Ovary (tissue), 7 donors: ENCODE measurements at regions not wholly inside any gene's neighbourhood (a gene's known extent, or its start where the extent isn't known, plus 50 kb on each side); places are given as distances from the start of the nearest gene placed in this dataset.

Experiments
- DNase-seq, 5 donors: peaks; one replicate each; pipeline ENCODE4 v3.0.0-alpha.2; 2019 to 2020
- H3K27ac ChIP-seq, 2 donors: fragments of 200-600 bp; one replicate each; pipeline versions ENCODE4 v1.5.1 to v1.8.0; 2019 to 2022
- H3K27me3 ChIP-seq: fragments of 200-600 bp; one replicate; pipeline ENCODE4 v1.8.0; 2022
- H3K36me3 ChIP-seq: fragments of 200-600 bp; sonication (generic); one replicate; pipeline ENCODE4 v1.5.1; 2019
- H3K4me1 ChIP-seq: one replicate; pipeline ENCODE4 v1.8.1; 2013; ENCODE audit warnings: mild to moderate bottlenecking, moderate library complexity; ENCODE audit not compliant: insufficient read depth
- H3K4me3 ChIP-seq: fragments of 200-600 bp; sonication (generic); one replicate; pipeline ENCODE4 v1.5.1; 2017
- H3K9me3 ChIP-seq, 2 donors: fragments of 200-600 bp in 1 of 2; sonication (generic) in 1 of 2; one replicate each; pipeline versions ENCODE4 v1.5.1 to v1.8.1; 2013 to 2019; ENCODE audit warnings: mild to moderate bottlenecking in 1 of 2, moderate library complexity in 1 of 2
- CTCF ChIP-seq, 3 donors: fragments of 450-650 bp in 2 of 3; fragments of 200-600 bp in 1 of 3; IDR thresholded peaks; one replicate each; pipeline versions ENCODE4 v1.5.1 to v1.8.0; 2016 to 2022; ENCODE audit warnings: antibody characterized with exemption in 3 of 3, mild to moderate bottlenecking in 1 of 3
- EP300 ChIP-seq: sonication (generic); formaldehyde crosslinking; IDR thresholded peaks from one replicate; pipeline ENCODE4 v1.6.1; 2017; ENCODE audit warnings: antibody characterized with exemption
- POLR2A ChIP-seq: fragments of 450-650 bp; IDR thresholded peaks from one replicate; pipeline ENCODE4 v1.6.1; 2017; ENCODE audit warnings: antibody characterized with exemption, mild to moderate bottlenecking, moderate library complexity
- WGBS, 3 donors: extraction: QIAGEN DNeasy Blood & Tissue Kit in 1 of 3; methylation state at CpG; one replicate each; pipeline versions ENCODE4 v1.1.5 to v1.1.7; 2013 to 2017; 5-methylcytosine and 5-hydroxymethylcytosine counted together
- intact Hi-C, 4 donors: fragments of 100-400 bp; cut with DNase I; formaldehyde crosslinking; loops; one replicate each; pipeline versions ENCODE4 v1.11.0 to v1.15.1; 2022 to 2023
- donor health status: DM: no; HTN: no; CAD: no; lungs with moderate emphysema.
- donor health status: DM: no; HTN: no; CAD: no.
- donor health status: Bipolar disorder and iron deficiency.
- donor health status: DM: no; HTN: no; CAD: no.
- donor health status: DM: yes; HTN: yes; CAD: no.

- Histone ChIP-seq H3K36me3 (no peaks in the 10 kb centered on the region), H3K4me1 (no peaks in the 10 kb centered on the region), H3K27ac (no peak overlapping the region), H3K27me3 (no peaks in the 10 kb centered on the region), H3K4me3 (no peak overlapping the region), H3K9me3 (no peaks in the 10 kb centered on the region)
- TF ChIP-seq EP300 (no peak), CTCF (IDR thresholded peaks at IDR 0.05) (no peak), POLR2A (no peak)
- WGBS, 3 donors, result 70 to 86% (median 86%) methylated on average over 4 of the region's 4 CpGs
- intact Hi-C loops, result no loop called here
- DNase-seq, result no peak
Observed at GRCh38 chr6:147627411-147627810, 118.9 kb downstream of the SAMD5 start.

- H3K27me3 ChIP-seq, result no peaks in the 10 kb centered on the region
- no peak overlapping the region for H3K27ac ChIP-seq
- no peak for TF ChIP-seq CTCF (IDR thresholded peaks at IDR 0.05)
- no peaks in the 10 kb centered on the region for H3K9me3 ChIP-seq
- DNase-seq, result no peak
- H3K36me3 ChIP-seq, result no peaks in the 10 kb centered on the region
- intact Hi-C loops, result no loop called here
- WGBS, 3 donors, result 94 to 97% (median 95%) methylated on average over 9 of the region's 9 CpGs
- H3K4me3 ChIP-seq, result no peak overlapping the region
- H3K4me1 ChIP-seq, result no peaks in the 10 kb centered on the region
Observed at GRCh38 chr6:147633191-147633590, 124.7 kb downstream of the SAMD5 start.

GRCh38 chr6:147637620-147638195, 129.2 kb downstream of the SAMD5 start:
- no peak overlapping the region for H3K4me3 ChIP-seq
- H3K9me3 ChIP-seq, result no peaks in the 10 kb centered on the region
- H3K27me3 ChIP-seq, result no peaks in the 10 kb centered on the region
- 84 to 87% (median 85%) methylated on average over 6 of the region's 6 CpGs for WGBS, 3 donors
- intact Hi-C loops, result no loop called here
- H3K27ac ChIP-seq, result no peak overlapping the region
- no peak for TF ChIP-seq POLR2A
- no peak for TF ChIP-seq EP300
- no peak for TF ChIP-seq CTCF (IDR thresholded peaks at IDR 0.05)
- H3K4me1 ChIP-seq, result no peaks in the 10 kb centered on the region
- H3K36me3 ChIP-seq, result no peaks in the 10 kb centered on the region
- no peak for DNase-seq

- no peaks in the 10 kb centered on the region for H3K36me3 ChIP-seq
- no peaks in the 10 kb centered on the region for H3K9me3 ChIP-seq
- no peaks in the 10 kb centered on the region for H3K27me3 ChIP-seq
- H3K4me1 ChIP-seq, result no peaks in the 10 kb centered on the region
- no peak for TF ChIP-seq EP300
- no peak for TF ChIP-seq CTCF (IDR thresholded peaks at IDR 0.05)
- no peak for TF ChIP-seq POLR2A
- DNase-seq, result no peak
- no peak overlapping the region for H3K4me3 ChIP-seq
- intact Hi-C loops, result no loop called here
- H3K27ac ChIP-seq, result no peak overlapping the region
- WGBS, 3 donors, result 44 to 58% (median 45%) methylated on average over 3 of the region's 3 CpGs
Observed at GRCh38 chr6:147639279-147639678, 130.8 kb downstream of the SAMD5 start.
